Right lobe of liver (tissue), 6 donors: ENCODE measurements at regions not wholly inside any gene's neighbourhood (a gene's known extent, or its start where the extent isn't known, plus 50 kb on each side); places are given as distances from the start of the nearest gene placed in this dataset.
"Not testable (repeated sequence)": the region's sequence is repeated elsewhere in the genome, so short reads cannot be mapped to it uniquely, and the experiment has no call there.

ENCODE experiments used
- ATAC-seq, 4 donors: fragments of 200-7000 bp; cut with Tn5 transposase; one replicate each; pipeline ENCODE4 v1.9.1; 2020; ENCODE audit warnings: mild to moderate bottlenecking in 4 of 4, moderate library complexity in 4 of 4
- DNase-seq, 3 donors: peaks; one replicate each; pipeline ENCODE4 v3.0.0-alpha.2; 2020
- H3K27ac ChIP-seq, 3 donors: fragments of 200-600 bp; one replicate each; pipeline ENCODE4 v1.8.0; 2022
- H3K27me3 ChIP-seq, 2 donors: fragments of 200-600 bp; one replicate each; pipeline ENCODE4 v1.8.0; 2022
- H3K36me3 ChIP-seq, 4 donors: fragments of 200-600 bp; sonication (generic) in 1 of 4; one replicate each; pipeline versions ENCODE4 v1.5.1 to v1.8.0; 2017 to 2022; ENCODE audit warnings: control low read depth in 1 of 4
- H3K4me1 ChIP-seq, 4 donors: fragments of 200-600 bp; sonication (generic) in 1 of 4; one replicate each; pipeline versions ENCODE4 v1.5.1 to v1.8.0; 2017 to 2022; ENCODE audit warnings: control low read depth in 1 of 4
- H3K4me3 ChIP-seq, 3 donors: fragments of 200-600 bp; one replicate each; pipeline ENCODE4 v1.8.0; 2022
- H3K9me3 ChIP-seq, 4 donors: fragments of 200-600 bp; sonication (generic) in 1 of 4; one replicate each; pipeline versions ENCODE4 v1.5.1 to v1.8.0; 2017 to 2022; ENCODE audit warnings: control low read depth in 1 of 4
- CTCF ChIP-seq, 4 donors: fragments of 200-600 bp in 3 of 4; fragments of 450-650 bp in 1 of 4; IDR thresholded peaks; one replicate each; pipeline versions ENCODE4 v1.5.1 to v1.8.0; 2016 to 2022; ENCODE audit warnings: antibody characterized with exemption in 4 of 4, mild to moderate bottlenecking in 2 of 4
- POLR2A ChIP-seq: fragments of 450-650 bp; IDR thresholded peaks from one replicate; pipeline ENCODE4 v1.6.1; 2017; ENCODE audit warnings: antibody characterized with exemption, mild to moderate bottlenecking
- WGBS: methylation state at CpG from one replicate; pipeline ENCODE4 v1.1.6; 2018; ENCODE audit warnings: low coverage, low lambda C conversion rate; ENCODE audit not compliant: insufficient coverage; ENCODE audit errors: missing lambda C conversion rate; 5-methylcytosine and 5-hydroxymethylcytosine counted together
- intact Hi-C, 2 donors: fragments of 100-400 bp; cut with DNase I; formaldehyde crosslinking; loops; one replicate each; pipeline versions ENCODE4 v1.11.2 to v1.14.1; 2022
- donor health status: DM: no; HTN: yes; CAD: no.
- donor health status: DM: no; HTN: no; CAD: no.
- donor health status: DM: no; HTN: no; CAD: no.
- donor health status: DM: no; HTN: yes; CAD: no.
- donor health status: DM: no; HTN: yes; CAD: no.

GRCh38 chrX:5672099-5672498 lies 556.6 kb downstream of the NLGN4X start:
- intact Hi-C loops = no loop called here
- Histone ChIP-seq H3K27ac (no peak overlapping the region), H3K36me3 (no peaks in the 10 kb centered on the region), H3K4me3 (no peak overlapping the region), H3K9me3 (no peaks in the 10 kb centered on the region), H3K27me3 (no peaks in the 10 kb centered on the region), H3K4me1 (no peaks in the 10 kb centered on the region)
- no peak for TF ChIP-seq CTCF (IDR thresholded peaks at IDR 0.05)
- no peak for TF ChIP-seq POLR2A
- ATAC-seq = no peak
- WGBS = 33% methylated on average over 2 of the region's 2 CpGs
- no peak for DNase-seq

GRCh38 chrX:5666689-5667088 lies 562.0 kb downstream of the NLGN4X start:
- H3K27ac ChIP-seq, H3K4me3 ChIP-seq, ATAC-seq, DNase-seq, H3K27me3 ChIP-seq, H3K9me3 ChIP-seq, H3K4me1 ChIP-seq, H3K36me3 ChIP-seq, intact Hi-C loops: not testable (repeated sequence)
- 53% methylated on average over 4 of the region's 4 CpGs for WGBS

- Histone ChIP-seq H3K27me3 (no peaks in the 10 kb centered on the region), H3K4me3 (no peak overlapping the region), H3K4me1 (no peaks in the 10 kb centered on the region), H3K27ac (no peak overlapping the region), H3K9me3 (no peaks in the 10 kb centered on the region), H3K36me3 (no peaks in the 10 kb centered on the region)
- no peak for ATAC-seq
- DNase-seq = no peak
- intact Hi-C loops = no loop called here
- TF ChIP-seq POLR2A = no peak
- no peak for TF ChIP-seq CTCF (IDR thresholded peaks at IDR 0.05)
These were observed 572.1 kb downstream of the NLGN4X start for GRCh38 chrX:5656544-5656943.

GRCh38 chrX:5650904-5651303 lies 577.8 kb downstream of the NLGN4X start:
- H3K27me3 ChIP-seq = no peaks in the 10 kb centered on the region
- intact Hi-C loops = no loop called here
- ATAC-seq = no peak
- H3K9me3 ChIP-seq = no peaks in the 10 kb centered on the region
- H3K4me1 ChIP-seq = no peaks in the 10 kb centered on the region
- TF ChIP-seq CTCF (IDR thresholded peaks at IDR 0.05) (no peak), POLR2A (no peak)
- H3K27ac ChIP-seq = no peak overlapping the region
- no peak for DNase-seq
- H3K4me3 ChIP-seq = no peak overlapping the region
- no peaks in the 10 kb centered on the region for H3K36me3 ChIP-seq
- WGBS = 22% methylated on average over 3 of the region's 3 CpGs

GRCh38 chrX:5648941-5649568 lies 579.6 kb downstream of the NLGN4X start:
- no peaks in the 10 kb centered on the region for H3K36me3 ChIP-seq
- no peaks in the 10 kb centered on the region for H3K27me3 ChIP-seq
- no peak overlapping the region for H3K27ac ChIP-seq
- TF ChIP-seq POLR2A = no peak
- no peak for TF ChIP-seq CTCF (IDR thresholded peaks at IDR 0.05)
- no peak for ATAC-seq
- no peak overlapping the region for H3K4me3 ChIP-seq
- no peak for DNase-seq
- intact Hi-C loops = no loop called here
- H3K4me1 ChIP-seq = no peaks in the 10 kb centered on the region
- H3K9me3 ChIP-seq = no peaks in the 10 kb centered on the region
- WGBS = 45% methylated on average over 7 of the region's 12 CpGs
